Osteocyte (in vitro differentiated cells): ENCODE measurements at regions not wholly inside any gene's neighbourhood (a gene's known extent, or its start where the extent isn't known, plus 50 kb on each side); places are given as distances from the start of the nearest gene placed in this dataset.
"Not testable (repeated sequence)": the region's sequence is repeated elsewhere in the genome, so short reads cannot be mapped to it uniquely, and the experiment has no call there.

Source experiments
- DNase-seq: peaks from one replicate; pipeline ENCODE4 v3.0.0; 2021; ENCODE audit warnings: mixed read lengths; ENCODE audit not compliant: unreplicated experiment; ENCODE audit errors: extremely low spot score
- H3K27ac Mint-ChIP-seq: one replicate; pipeline ENCODE4 v1.8.0; 2021; ENCODE audit warnings: mild to moderate bottlenecking, mixed read lengths; ENCODE audit not compliant: unreplicated experiment
- H3K27me3 Mint-ChIP-seq: one replicate; pipeline ENCODE4 v1.8.0; 2021; ENCODE audit warnings: mixed read lengths; ENCODE audit not compliant: unreplicated experiment
- H3K36me3 Mint-ChIP-seq: one replicate; pipeline ENCODE4 v1.8.0; 2021; ENCODE audit warnings: mixed read lengths; ENCODE audit not compliant: unreplicated experiment
- H3K4me1 Mint-ChIP-seq: one replicate; pipeline ENCODE4 v1.8.0; 2021; ENCODE audit warnings: mixed read lengths; ENCODE audit not compliant: unreplicated experiment
- H3K4me3 Mint-ChIP-seq: one replicate; pipeline ENCODE4 v1.8.0; 2021; ENCODE audit warnings: mild to moderate bottlenecking, moderate library complexity, mixed read lengths; ENCODE audit not compliant: unreplicated experiment
- H3K9me3 Mint-ChIP-seq: one replicate; pipeline ENCODE4 v1.8.0; 2021; ENCODE audit warnings: mixed read lengths; ENCODE audit not compliant: unreplicated experiment
- TF ChIP-seq, protein P1 (sequence below): fragments of 200-600 bp; sonication (generic); IDR thresholded peaks from 2 replicates; pipeline ENCODE4 v1.5.0; 2021; ENCODE audit warnings: antibody characterized with exemption, mild to moderate bottlenecking, moderate library complexity

GRCh38 chr7:54201501-54201900 is 340.7 kb upstream of the VSTM2A start:
- no peak for DNase-seq
- no peaks in the 10 kb centered on the region for H3K4me1 Mint-ChIP-seq
- H3K4me3 Mint-ChIP-seq = no peak overlapping the region
- H3K36me3 Mint-ChIP-seq = no peaks in the 10 kb centered on the region
- H3K9me3 Mint-ChIP-seq = peaks cover 5% of the 10 kb centered on the region
- TF ChIP-seq, protein P1, sequence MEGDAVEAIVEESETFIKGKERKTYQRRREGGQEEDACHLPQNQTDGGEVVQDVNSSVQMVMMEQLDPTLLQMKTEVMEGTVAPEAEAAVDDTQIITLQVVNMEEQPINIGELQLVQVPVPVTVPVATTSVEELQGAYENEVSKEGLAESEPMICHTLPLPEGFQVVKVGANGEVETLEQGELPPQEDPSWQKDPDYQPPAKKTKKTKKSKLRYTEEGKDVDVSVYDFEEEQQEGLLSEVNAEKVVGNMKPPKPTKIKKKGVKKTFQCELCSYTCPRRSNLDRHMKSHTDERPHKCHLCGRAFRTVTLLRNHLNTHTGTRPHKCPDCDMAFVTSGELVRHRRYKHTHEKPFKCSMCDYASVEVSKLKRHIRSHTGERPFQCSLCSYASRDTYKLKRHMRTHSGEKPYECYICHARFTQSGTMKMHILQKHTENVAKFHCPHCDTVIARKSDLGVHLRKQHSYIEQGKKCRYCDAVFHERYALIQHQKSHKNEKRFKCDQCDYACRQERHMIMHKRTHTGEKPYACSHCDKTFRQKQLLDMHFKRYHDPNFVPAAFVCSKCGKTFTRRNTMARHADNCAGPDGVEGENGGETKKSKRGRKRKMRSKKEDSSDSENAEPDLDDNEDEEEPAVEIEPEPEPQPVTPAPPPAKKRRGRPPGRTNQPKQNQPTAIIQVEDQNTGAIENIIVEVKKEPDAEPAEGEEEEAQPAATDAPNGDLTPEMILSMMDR = no peak
- H3K27ac Mint-ChIP-seq = no peak overlapping the region
- no peaks in the 10 kb centered on the region for H3K27me3 Mint-ChIP-seq

DNA sequence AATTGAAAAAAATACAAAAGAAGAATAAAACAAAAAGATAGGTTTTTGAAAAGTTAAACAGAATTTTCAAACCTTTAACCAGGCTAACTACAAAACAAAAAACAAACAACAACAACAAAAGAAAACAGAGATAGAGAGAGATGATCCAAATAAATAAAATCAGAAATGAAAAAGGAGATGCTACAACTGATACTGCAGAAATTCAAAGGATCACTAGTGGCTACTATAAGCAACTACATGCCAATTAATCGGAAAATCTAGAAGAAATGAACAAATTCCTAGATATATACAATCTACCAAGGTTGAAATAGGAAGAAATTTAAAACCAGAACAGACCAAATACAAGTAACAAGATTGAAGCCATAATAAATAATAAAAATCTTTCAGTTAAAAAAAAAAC is 326.8 kb upstream of the VSTM2A start:
- H3K4me1 Mint-ChIP-seq = no peaks in the 10 kb centered on the region
- H3K36me3 Mint-ChIP-seq = no peaks in the 10 kb centered on the region
- TF ChIP-seq, protein P1 = no peak
- DNase-seq = no peak
- no peak overlapping the region for H3K4me3 Mint-ChIP-seq
- H3K9me3 Mint-ChIP-seq = peaks cover 48% of the 10 kb centered on the region
- no peak overlapping the region for H3K27ac Mint-ChIP-seq
- no peaks in the 10 kb centered on the region for H3K27me3 Mint-ChIP-seq

GRCh38 chr7:54226030-54226429 is 316.1 kb upstream of the VSTM2A start:
- H3K36me3 Mint-ChIP-seq, H3K27ac Mint-ChIP-seq, H3K27me3 Mint-ChIP-seq: not testable (repeated sequence)

DNA sequence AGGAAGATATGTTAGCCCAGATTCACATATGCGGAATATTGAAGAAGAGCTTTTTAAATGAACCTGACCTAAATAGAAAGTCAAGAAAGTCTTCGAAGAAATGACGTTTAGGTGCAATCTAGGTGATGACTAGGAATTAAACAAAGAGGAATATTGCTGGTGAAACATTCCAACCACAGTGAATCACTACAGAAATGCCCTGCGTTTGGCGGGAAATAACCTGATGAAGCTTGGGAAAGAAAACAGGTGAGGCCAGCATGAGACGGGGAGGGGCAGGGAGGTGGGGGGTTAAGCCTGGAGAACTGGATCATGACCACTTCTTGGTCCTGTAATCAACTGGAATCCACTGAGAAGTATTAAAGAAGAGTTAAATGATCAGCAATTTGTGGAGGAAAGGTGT is 299.4 kb upstream of the VSTM2A start:
- DNase-seq = no peak
- H3K27ac Mint-ChIP-seq = no peak overlapping the region
- no peaks in the 10 kb centered on the region for H3K4me1 Mint-ChIP-seq
- no peaks in the 10 kb centered on the region for H3K36me3 Mint-ChIP-seq
- no peak overlapping the region for H3K4me3 Mint-ChIP-seq
- H3K9me3 Mint-ChIP-seq = no peaks in the 10 kb centered on the region
- TF ChIP-seq, protein P1 = no peak
- no peaks in the 10 kb centered on the region for H3K27me3 Mint-ChIP-seq

More at GRCh38 chr7:54226030-54226429, 316.1 kb upstream of the VSTM2A start:
- not testable (repeated sequence) for DNase-seq, H3K4me1 Mint-ChIP-seq, H3K4me3 Mint-ChIP-seq, H3K9me3 Mint-ChIP-seq

GRCh38 chr7:54245020-54245419 is 297.2 kb upstream of the VSTM2A start:
- Mint-ChIP-seq H3K9me3 (no peaks in the 10 kb centered on the region), H3K27me3 (no peaks in the 10 kb centered on the region), H3K36me3 (no peaks in the 10 kb centered on the region), H3K4me1 (no peaks in the 10 kb centered on the region), H3K27ac (no peak overlapping the region), H3K4me3 (no peak overlapping the region)
- DNase-seq = no peak
- TF ChIP-seq, protein P1 = no peak

DNA sequence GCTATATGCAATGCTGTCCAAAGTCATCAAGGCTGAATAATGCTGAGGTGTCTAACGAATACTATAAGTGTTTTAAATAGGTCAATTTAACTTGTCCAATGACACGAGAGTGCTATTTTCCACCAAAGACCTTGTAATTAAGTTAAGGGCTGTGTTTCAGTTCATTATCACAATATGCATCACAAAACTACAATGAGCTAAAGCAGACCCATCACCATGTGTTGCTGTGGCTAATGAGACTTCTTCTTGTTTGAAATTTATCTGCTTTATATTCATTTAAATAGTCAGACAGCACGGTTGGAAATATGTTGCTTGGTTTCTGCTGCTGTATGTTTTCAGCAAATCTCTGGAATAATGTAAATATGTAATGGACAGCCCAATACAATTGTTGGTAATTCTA is 292.5 kb upstream of the VSTM2A start:
- H3K4me1 Mint-ChIP-seq = no peaks in the 10 kb centered on the region
- TF ChIP-seq, protein P1 = no peak
- no peaks in the 10 kb centered on the region for H3K9me3 Mint-ChIP-seq
- H3K27ac Mint-ChIP-seq = no peak overlapping the region
- H3K27me3 Mint-ChIP-seq = no peaks in the 10 kb centered on the region
- DNase-seq = no peak
- no peak overlapping the region for H3K4me3 Mint-ChIP-seq
- H3K36me3 Mint-ChIP-seq = no peaks in the 10 kb centered on the region
